ENCODE measurements at regions not wholly inside any gene's neighbourhood (a gene's known extent, or its start where the extent isn't known, plus 50 kb on each side); places are given as distances from the start of the nearest gene placed in this dataset.
A peak's percentile ranks its signal among the peaks of the same experiment; 100 is the strongest.

DNA sequence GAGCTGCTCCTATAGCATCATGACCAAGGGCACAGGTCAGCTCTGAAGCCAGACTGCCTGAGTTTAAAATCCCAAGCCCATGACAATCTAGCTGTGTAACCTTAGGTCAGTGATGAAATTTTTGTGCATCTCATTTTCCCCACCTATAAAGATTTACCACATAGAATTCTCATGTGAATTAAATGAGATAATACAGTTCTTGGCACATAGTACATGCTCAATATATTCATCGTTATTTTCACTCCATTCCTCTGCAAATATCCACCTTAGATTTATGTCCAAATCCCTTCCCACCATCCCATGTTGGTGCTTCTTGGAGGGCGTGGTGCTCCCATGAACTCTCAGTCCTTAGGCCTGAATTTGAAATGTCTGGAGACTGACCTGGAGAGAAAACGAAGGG, 300.1 kb downstream of the TLE3 start:
- H3K9me3 ChIP-seq: no peaks in the 10 kb centered on the region
- no peak for DNase-seq
- WGBS, 2 donors: 81 to 84% methylated on average over 3 of the region's 3 CpGs
- peak overlapping the region in 1 of 4 donors; percentile 13 for H3K27ac ChIP-seq
- no peaks in the 10 kb centered on the region for H3K27me3 ChIP-seq
- intact Hi-C loops (cut with DNase I): no loop called here
- H3K4me1 ChIP-seq: peaks cover 12% of the 10 kb centered on the region
- H3K4me3 ChIP-seq: no peak overlapping the region
- TF ChIP-seq, protein P1, sequence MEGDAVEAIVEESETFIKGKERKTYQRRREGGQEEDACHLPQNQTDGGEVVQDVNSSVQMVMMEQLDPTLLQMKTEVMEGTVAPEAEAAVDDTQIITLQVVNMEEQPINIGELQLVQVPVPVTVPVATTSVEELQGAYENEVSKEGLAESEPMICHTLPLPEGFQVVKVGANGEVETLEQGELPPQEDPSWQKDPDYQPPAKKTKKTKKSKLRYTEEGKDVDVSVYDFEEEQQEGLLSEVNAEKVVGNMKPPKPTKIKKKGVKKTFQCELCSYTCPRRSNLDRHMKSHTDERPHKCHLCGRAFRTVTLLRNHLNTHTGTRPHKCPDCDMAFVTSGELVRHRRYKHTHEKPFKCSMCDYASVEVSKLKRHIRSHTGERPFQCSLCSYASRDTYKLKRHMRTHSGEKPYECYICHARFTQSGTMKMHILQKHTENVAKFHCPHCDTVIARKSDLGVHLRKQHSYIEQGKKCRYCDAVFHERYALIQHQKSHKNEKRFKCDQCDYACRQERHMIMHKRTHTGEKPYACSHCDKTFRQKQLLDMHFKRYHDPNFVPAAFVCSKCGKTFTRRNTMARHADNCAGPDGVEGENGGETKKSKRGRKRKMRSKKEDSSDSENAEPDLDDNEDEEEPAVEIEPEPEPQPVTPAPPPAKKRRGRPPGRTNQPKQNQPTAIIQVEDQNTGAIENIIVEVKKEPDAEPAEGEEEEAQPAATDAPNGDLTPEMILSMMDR (IDR thresholded peaks at IDR 0.05): no peak
- TF ChIP-seq POLR2A (IDR thresholded peaks at IDR 0.05): no peak
- ATAC-seq: no peak
- H3K36me3 ChIP-seq (replicated peaks in 1 of 2; ENCODE audit: insufficient read depth in 1 of 2, low read depth in 2 of 2): no peaks in the 10 kb centered on the region

DNA sequence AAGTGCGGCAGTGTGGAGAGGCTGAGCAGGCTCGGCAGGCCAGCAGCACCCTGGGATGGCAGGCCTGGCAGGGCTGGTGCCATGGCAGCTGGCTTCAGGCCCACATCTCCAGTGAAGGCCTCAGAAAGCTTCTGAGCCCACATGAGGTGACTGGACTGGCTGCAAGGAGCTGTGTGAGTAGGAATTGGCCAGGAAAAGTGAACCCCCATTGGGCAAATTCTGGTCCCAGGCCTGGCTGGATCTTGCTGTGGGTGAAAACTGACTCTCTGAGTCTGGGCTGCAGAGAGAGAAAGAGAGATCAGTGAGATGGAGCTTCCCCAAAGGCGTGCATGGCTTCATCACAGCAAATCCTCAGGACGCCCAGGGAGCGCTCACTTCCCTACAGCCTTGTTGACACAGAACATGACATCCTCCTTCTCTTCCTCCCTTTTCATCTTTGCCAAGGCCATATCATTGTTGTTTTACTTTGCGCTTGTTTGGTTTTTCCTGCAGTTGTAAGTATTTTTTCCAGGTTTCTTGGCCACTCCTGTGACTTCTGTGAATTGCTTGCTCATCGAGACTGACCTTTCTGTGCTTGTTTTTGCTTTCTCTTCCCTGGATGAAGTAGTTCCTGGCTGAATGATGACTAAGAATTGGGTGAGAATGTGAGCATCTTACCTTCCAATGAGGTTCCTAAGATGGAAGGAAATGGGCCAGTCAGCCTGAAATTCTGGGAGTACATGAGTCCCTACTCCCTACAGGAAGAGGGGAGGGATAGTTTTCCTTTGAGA, 299.1 kb downstream of the TLE3 start:
- ATAC-seq (no peak), DNase-seq (peak in 1 of 4 donors; percentile 15)
- H3K4me3 ChIP-seq: no peak overlapping the region
- no peaks in the 10 kb centered on the region for H3K27me3 ChIP-seq
- no peaks in the 10 kb centered on the region for H3K9me3 ChIP-seq
- intact Hi-C loops (cut with DNase I): no loop called here
- H3K4me1 ChIP-seq: peaks cover 12% of the 10 kb centered on the region
- H3K36me3 ChIP-seq (replicated peaks in 1 of 2; ENCODE audit: insufficient read depth in 1 of 2, low read depth in 2 of 2): no peaks in the 10 kb centered on the region
- TF ChIP-seq, protein P1 (IDR thresholded peaks at IDR 0.05): no peak
- no peak for TF ChIP-seq POLR2A (IDR thresholded peaks at IDR 0.05)
- 78 to 89% methylated on average over 6 to 7 of the region's 7 CpGs for WGBS, 2 donors
- no peak overlapping the region for H3K27ac ChIP-seq

DNA sequence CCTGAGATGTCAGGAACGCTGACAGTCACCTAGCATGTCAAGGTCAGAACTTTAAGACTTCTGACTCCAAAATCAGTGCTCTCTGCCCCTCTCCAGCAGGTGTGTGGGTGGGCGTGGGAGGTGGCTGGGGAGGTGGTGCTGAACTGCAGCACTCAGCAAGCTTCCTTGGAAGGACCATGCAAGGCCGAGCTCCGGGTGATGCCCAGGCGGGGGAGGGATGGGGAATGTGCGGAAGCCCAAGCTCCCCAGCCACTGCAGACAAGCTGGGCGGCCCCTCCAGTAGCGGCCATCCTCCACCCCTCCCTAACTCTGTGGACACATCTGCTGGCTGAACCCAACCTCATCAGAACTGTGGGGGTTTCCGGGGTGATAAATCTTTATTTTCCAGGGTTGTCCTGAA, 296.6 kb downstream of the TLE3 start:
- Histone ChIP-seq H3K4me3 (no peak overlapping the region), H3K9me3 (no peaks in the 10 kb centered on the region), H3K4me1 (peaks cover under 1% of the 10 kb centered on the region), H3K36me3 (replicated peaks in 1 of 2; ENCODE audit: insufficient read depth in 1 of 2, low read depth in 2 of 2) (no peaks in the 10 kb centered on the region), H3K27ac (no peak overlapping the region), H3K27me3 (no peaks in the 10 kb centered on the region)
- DNase-seq (no peak), ATAC-seq (no peak)
- TF ChIP-seq POLR2A (IDR thresholded peaks at IDR 0.05): no peak
- TF ChIP-seq, protein P1 (IDR thresholded peaks at IDR 0.05): no peak
- intact Hi-C loops (cut with DNase I): no loop called here
- WGBS, 2 donors: 67 to 85% methylated on average over 2 to 9 of the region's 9 CpGs

DNA sequence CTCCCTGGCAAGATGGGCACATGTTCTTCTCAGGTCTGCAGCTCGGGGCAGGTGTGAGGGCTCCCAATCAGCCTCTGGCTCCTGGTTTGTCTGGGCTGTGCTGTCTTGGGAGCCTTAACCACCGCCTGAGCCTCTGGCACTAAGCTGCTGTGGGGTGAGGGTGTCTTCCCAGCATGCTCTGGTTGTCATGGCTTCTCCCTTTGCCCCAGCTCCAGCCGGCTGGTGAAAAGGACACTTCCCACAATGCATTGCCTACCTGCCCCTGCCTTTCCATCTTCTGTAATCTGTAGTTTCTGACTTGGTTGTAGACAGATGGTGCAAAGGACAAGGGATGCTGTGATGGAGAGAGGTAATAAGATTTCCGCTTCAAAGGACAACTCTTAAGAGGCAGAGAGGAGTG, 295.3 kb downstream of the TLE3 start:
- ATAC-seq (no peak), DNase-seq (no peak)
- intact Hi-C loops (cut with DNase I): no loop called here
- Histone ChIP-seq H3K4me3 (no peak overlapping the region), H3K9me3 (no peaks in the 10 kb centered on the region), H3K27me3 (no peaks in the 10 kb centered on the region), H3K36me3 (replicated peaks in 1 of 2; ENCODE audit: insufficient read depth in 1 of 2, low read depth in 2 of 2) (no peaks in the 10 kb centered on the region), H3K4me1 (no peaks in the 10 kb centered on the region), H3K27ac (no peak overlapping the region)
- TF ChIP-seq, protein P1 (IDR thresholded peaks at IDR 0.05): no peak
- no peak for TF ChIP-seq POLR2A (IDR thresholded peaks at IDR 0.05)
- 81 to 87% methylated on average over 4 of the region's 4 CpGs for WGBS, 2 donors

DNA sequence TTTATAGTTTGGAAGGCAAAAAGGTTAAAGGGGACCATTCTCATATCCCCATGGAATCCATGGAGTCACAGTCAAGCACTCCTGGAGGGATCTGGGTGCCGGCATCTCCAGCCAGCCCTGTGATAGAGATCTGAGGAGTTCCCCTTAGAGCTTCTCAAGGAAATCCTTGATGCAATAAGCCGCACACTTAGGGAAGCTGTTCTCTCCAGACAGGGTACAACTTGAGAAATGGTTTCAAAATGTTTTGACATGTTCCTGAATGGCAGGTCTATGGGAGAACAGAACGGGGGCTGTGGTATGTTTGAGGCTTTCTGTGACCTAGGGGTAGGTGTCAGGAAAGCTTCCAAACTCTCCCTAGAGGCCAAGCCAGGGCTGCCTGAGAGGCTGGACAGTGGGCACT, 292.9 kb downstream of the TLE3 start:
- 84 to 90% methylated on average over 3 of the region's 3 CpGs for WGBS, 2 donors
- no peaks in the 10 kb centered on the region for H3K27me3 ChIP-seq
- ATAC-seq (no peak), DNase-seq (peak in 1 of 4 donors; percentile 22)
- H3K27ac ChIP-seq: no peak overlapping the region
- no peak overlapping the region for H3K4me3 ChIP-seq
- H3K9me3 ChIP-seq: no peaks in the 10 kb centered on the region
- TF ChIP-seq, protein P1 (IDR thresholded peaks at IDR 0.05): no peak
- no peak for TF ChIP-seq POLR2A (IDR thresholded peaks at IDR 0.05)
- H3K36me3 ChIP-seq (replicated peaks in 1 of 2; ENCODE audit: insufficient read depth in 1 of 2, low read depth in 2 of 2): no peaks in the 10 kb centered on the region
- intact Hi-C loops (cut with DNase I): no loop called here
- H3K4me1 ChIP-seq: no peaks in the 10 kb centered on the region
